ENCODE measurements at regions not wholly inside any gene's neighbourhood (a gene's known extent, or its start where the extent isn't known, plus 50 kb on each side); places are given as distances from the start of the nearest gene placed in this dataset.

GRCh38 chr3:197393711-197394110 lies 95.3 kb upstream of the DLG1 start:
- POLR2A ChIA-PET = no interaction called here
- no peak overlapping the region for H3K4me3 ChIP-seq (ENCODE audit: low read depth, low read length)
- H3K9me3 ChIP-seq (ENCODE audit: control insufficient read depth, insufficient read depth, low read depth, low read length) = no peaks in the 10 kb centered on the region
- TF ChIP-seq SP3 (tag by site-specific recombination; IDR thresholded peaks at IDR 0.05) (no peak), ZNF174 (tag by site-specific recombination; IDR thresholded peaks at IDR 0.05) (no peak), ZFP3 (tag by site-specific recombination; IDR thresholded peaks at IDR 0.05; ENCODE audit: low read depth) (no peak)
- H3K27ac ChIP-seq (ENCODE audit: extremely low read depth, low read depth, low read length) = no peak overlapping the region
- H3K4me1 ChIP-seq (ENCODE audit: control insufficient read depth, insufficient read depth, low read length) = no peaks in the 10 kb centered on the region
- H3K36me3 ChIP-seq (ENCODE audit: control insufficient read depth in 2 of 2, insufficient read depth in 1 of 2, low read length in 2 of 2) = no peaks in the 10 kb centered on the region
- CTCF ChIA-PET = no interaction called here

GRCh38 chr3:197392961-197393360 lies 94.5 kb upstream of the DLG1 start:
- no peaks in the 10 kb centered on the region for H3K36me3 ChIP-seq (ENCODE audit: control insufficient read depth in 2 of 2, insufficient read depth in 1 of 2, low read length in 2 of 2)
- POLR2A ChIA-PET = no interaction called here

GRCh38 chr3:197381371-197381770 lies 83.0 kb upstream of the DLG1 start:
- no peaks in the 10 kb centered on the region for H3K36me3 ChIP-seq (ENCODE audit: control insufficient read depth in 2 of 2, insufficient read depth in 1 of 2, low read length in 2 of 2)
- no peaks in the 10 kb centered on the region for H3K9me3 ChIP-seq (ENCODE audit: control insufficient read depth, insufficient read depth, low read depth, low read length)
- no peak overlapping the region for H3K27ac ChIP-seq (ENCODE audit: extremely low read depth, low read depth, low read length)
- no peaks in the 10 kb centered on the region for H3K4me1 ChIP-seq (ENCODE audit: control insufficient read depth, insufficient read depth, low read length)
- H3K4me3 ChIP-seq (ENCODE audit: low read depth, low read length) = no peak overlapping the region
- CTCF ChIA-PET = no interaction called here
- POLR2A ChIA-PET = no interaction called here
- TF ChIP-seq ELK4 (IDR thresholded peaks at IDR 0.05; ENCODE audit: borderline replicate concordance, low read depth, low read length) (no peak), ZNF148 (tag by site-specific recombination; IDR thresholded peaks at IDR 0.05; ENCODE audit: borderline replicate concordance) (no peak), ZNF677 (tag by site-specific recombination; IDR thresholded peaks at IDR 0.05) (no peak), ZBTB21 (tag by site-specific recombination; IDR thresholded peaks at IDR 0.05) (no peak), ZNF26 (tag by site-specific recombination; IDR thresholded peaks at IDR 0.05) (no peak), ZNF521 (tag by site-specific recombination; IDR thresholded peaks at IDR 0.05) (no peak), ZNF394 (tag by site-specific recombination; IDR thresholded peaks at IDR 0.05; ENCODE audit: borderline replicate concordance) (no peak), ZNF24 (tag by site-specific recombination; IDR thresholded peaks at IDR 0.05) (no peak), KLF1 (tag by site-specific recombination; IDR thresholded peaks at IDR 0.05) (no peak), ZNF37A (tag by site-specific recombination; IDR thresholded peaks at IDR 0.05) (no peak), ZNF174 (tag by site-specific recombination; IDR thresholded peaks at IDR 0.05) (no peak)

More at GRCh38 chr3:197392961-197393360, 94.5 kb upstream of the DLG1 start:
- TF ChIP-seq ZBTB21 (tag by site-specific recombination; IDR thresholded peaks at IDR 0.05) (no peak), EGR2 (tag by site-specific recombination; IDR thresholded peaks at IDR 0.05; ENCODE audit: low read depth) (no peak), MEIS1 (CRISPR knock-in tag; IDR thresholded peaks at IDR 0.05; ENCODE audit: borderline replicate concordance) (no peak), ZBTB20 (tag by site-specific recombination; IDR thresholded peaks at IDR 0.05) (no peak), ZNF776 (tag by site-specific recombination; IDR thresholded peaks at IDR 0.05; ENCODE audit: borderline replicate concordance) (no peak), ZNF639 (tag by site-specific recombination; IDR thresholded peaks at IDR 0.05) (no peak), ZNF114 (tag by site-specific recombination; IDR thresholded peaks at IDR 0.05) (no peak), ZNF701 (tag by site-specific recombination; IDR thresholded peaks at IDR 0.05) (no peak), ZNF248 (tag by site-specific recombination; IDR thresholded peaks at IDR 0.05) (no peak), ZNF843 (tag by site-specific recombination; IDR thresholded peaks at IDR 0.05) (no peak), ZNF549 (tag by site-specific recombination; IDR thresholded peaks at IDR 0.05) (no peak), ZNF792 (tag by site-specific recombination; IDR thresholded peaks at IDR 0.05) (no peak), SETDB1 (IDR thresholded peaks at IDR 0.05; ENCODE audit: insufficient read length, low read length) (no peak), SP7 (tag by site-specific recombination; IDR thresholded peaks at IDR 0.05) (no peak), ZNF558 (tag by site-specific recombination; IDR thresholded peaks at IDR 0.05) (no peak), ZNF10 (tag by site-specific recombination; IDR thresholded peaks at IDR 0.05) (no peak), ZNF777 (tag by site-specific recombination; IDR thresholded peaks at IDR 0.05; ENCODE audit: borderline replicate concordance) (no peak), ZNF548 (tag by site-specific recombination; IDR thresholded peaks at IDR 0.05) (no peak), CTCF (tag by site-specific recombination; IDR thresholded peaks at IDR 0.05) (no peak)
- no peaks in the 10 kb centered on the region for H3K4me1 ChIP-seq (ENCODE audit: control insufficient read depth, insufficient read depth, low read length)
- H3K27ac ChIP-seq (ENCODE audit: extremely low read depth, low read depth, low read length) = no peak overlapping the region
- H3K4me3 ChIP-seq (ENCODE audit: low read depth, low read length) = no peak overlapping the region
- CTCF ChIA-PET = no interaction called here
- H3K9me3 ChIP-seq (ENCODE audit: control insufficient read depth, insufficient read depth, low read depth, low read length) = no peaks in the 10 kb centered on the region
